BJ (cell line): ENCODE measurements at regions not wholly inside any gene's neighbourhood (a gene's known extent, or its start where the extent isn't known, plus 50 kb on each side); places are given as distances from the start of the nearest gene placed in this dataset.
"Not testable (repeated sequence)": the region's sequence is repeated elsewhere in the genome, so short reads cannot be mapped to it uniquely, and the experiment has no call there.

ENCODE experiments used
- CTCF ChIA-PET: fragments of 350-600 bp; formaldehyde crosslinking; extraction: SDS; loops from one replicate; lab custom pipeline; 2021; ENCODE audit warnings: antibody characterized with exemption, inconsistent platforms; lab: Yijun Ruan, JAX
- POLR2A ChIA-PET: fragments of 300-600 bp; sonication (Branson Sonifier 250); formaldehyde crosslinking; extraction: SDS; loops from one replicate; lab custom pipeline; 2021; ENCODE audit warnings: antibody characterized with exemption; lab: Charles Lee
- DNase-seq: peaks from one replicate; pipeline ENCODE4 v3.0.0-alpha.2; 2011; ENCODE audit warnings: low read depth
- H3K27me3 ChIP-seq: 2 replicates; pipeline ENCODE4 v1.6.0; 2011; ENCODE audit warnings: low read length; ENCODE audit not compliant: control insufficient read depth, insufficient read depth
- H3K36me3 ChIP-seq: 2 replicates; pipeline ENCODE4 v1.5.1; 2011; ENCODE audit warnings: low read length; ENCODE audit not compliant: control insufficient read depth, insufficient read depth
- H3K4me3 ChIP-seq: 2 replicates; pipeline ENCODE4 v1.5.1; 2011; ENCODE audit warnings: low read depth, mild to moderate bottlenecking, control low read depth, low read length
- TF ChIP-seq, protein P1 (sequence below): IDR thresholded peaks from 2 replicates; pipeline ENCODE4 v1.5.1; 2011; ENCODE audit warnings: low read depth, mild to moderate bottlenecking, control low read depth, inconsistent platforms, low read length, moderate library complexity; ENCODE audit not compliant: insufficient read depth

GRCh38 chr6:101150226-101150625, 243.3 kb upstream of the GRIK2 start:
- no peak for DNase-seq
- TF ChIP-seq, protein P1, sequence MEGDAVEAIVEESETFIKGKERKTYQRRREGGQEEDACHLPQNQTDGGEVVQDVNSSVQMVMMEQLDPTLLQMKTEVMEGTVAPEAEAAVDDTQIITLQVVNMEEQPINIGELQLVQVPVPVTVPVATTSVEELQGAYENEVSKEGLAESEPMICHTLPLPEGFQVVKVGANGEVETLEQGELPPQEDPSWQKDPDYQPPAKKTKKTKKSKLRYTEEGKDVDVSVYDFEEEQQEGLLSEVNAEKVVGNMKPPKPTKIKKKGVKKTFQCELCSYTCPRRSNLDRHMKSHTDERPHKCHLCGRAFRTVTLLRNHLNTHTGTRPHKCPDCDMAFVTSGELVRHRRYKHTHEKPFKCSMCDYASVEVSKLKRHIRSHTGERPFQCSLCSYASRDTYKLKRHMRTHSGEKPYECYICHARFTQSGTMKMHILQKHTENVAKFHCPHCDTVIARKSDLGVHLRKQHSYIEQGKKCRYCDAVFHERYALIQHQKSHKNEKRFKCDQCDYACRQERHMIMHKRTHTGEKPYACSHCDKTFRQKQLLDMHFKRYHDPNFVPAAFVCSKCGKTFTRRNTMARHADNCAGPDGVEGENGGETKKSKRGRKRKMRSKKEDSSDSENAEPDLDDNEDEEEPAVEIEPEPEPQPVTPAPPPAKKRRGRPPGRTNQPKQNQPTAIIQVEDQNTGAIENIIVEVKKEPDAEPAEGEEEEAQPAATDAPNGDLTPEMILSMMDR: no peak
- POLR2A ChIA-PET: interaction anchor here (0.6 to 0.7 kb wide), 2 partner anchors 11 to 114 kb away, joined by 4 to 14 read pairs; no protein-coding TSS in a partner anchor
- H3K27me3 ChIP-seq: no peaks in the 10 kb centered on the region; the same call in 1 of the 2 replicates
- H3K4me3 ChIP-seq: no peak overlapping the region
- CTCF ChIA-PET: no interaction called here
- no peaks in the 10 kb centered on the region for H3K36me3 ChIP-seq

GRCh38 chr6:101157638-101158037, 235.9 kb upstream of the GRIK2 start:
- POLR2A ChIA-PET, H3K4me3 ChIP-seq: not testable (repeated sequence)

GRCh38 chr6:101163611-101164010, 229.9 kb upstream of the GRIK2 start:
- no peak for DNase-seq
- POLR2A ChIA-PET: no interaction called here
- TF ChIP-seq, protein P1: no peak
- CTCF ChIA-PET: no interaction called here
- Histone ChIP-seq H3K36me3 (no peaks in the 10 kb centered on the region), H3K27me3 (no peaks in the 10 kb centered on the region), H3K4me3 (no peak overlapping the region)

More at GRCh38 chr6:101157638-101158037, 235.9 kb upstream of the GRIK2 start:
- H3K27me3 ChIP-seq, CTCF ChIA-PET, DNase-seq, H3K36me3 ChIP-seq: not testable (repeated sequence)

- POLR2A ChIA-PET: no interaction called here
- no peaks in the 10 kb centered on the region for H3K27me3 ChIP-seq
- CTCF ChIA-PET: no interaction called here
- DNase-seq: no peak
- H3K36me3 ChIP-seq: no peaks in the 10 kb centered on the region
- TF ChIP-seq, protein P1: no peak
- no peak overlapping the region for H3K4me3 ChIP-seq
Measured at GRCh38 chr6:101167638-101168037, 225.9 kb upstream of the GRIK2 start.

DNA sequence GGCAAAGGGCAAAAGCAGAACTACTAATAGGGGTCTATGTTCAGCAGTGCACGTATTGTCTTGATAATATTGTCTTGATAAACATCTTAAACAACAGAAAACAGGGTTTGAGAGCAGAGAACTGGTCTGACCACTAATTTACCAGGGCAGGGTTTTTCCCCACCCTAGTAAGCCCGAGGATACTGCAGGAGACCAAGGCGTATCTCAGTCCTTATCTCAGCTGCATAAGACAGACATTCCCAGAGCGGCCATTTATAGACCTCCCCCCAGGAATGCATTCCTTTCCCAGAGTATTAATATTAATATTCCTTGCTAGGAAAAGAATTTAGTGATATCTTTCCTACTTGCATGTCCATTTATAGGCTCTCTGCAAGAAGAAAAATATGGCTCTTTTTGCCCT, 222.5 kb upstream of the GRIK2 start:
- H3K4me3 ChIP-seq, POLR2A ChIA-PET, DNase-seq, H3K27me3 ChIP-seq, H3K36me3 ChIP-seq: not testable (repeated sequence)
- CTCF ChIA-PET: interaction anchor here (1.7 kb wide), 1 partner anchor 8 kb away, joined by 5 read pairs; no protein-coding TSS in a partner anchor

- CTCF ChIA-PET: interaction anchor here (1.7 kb wide), 1 partner anchor 9 kb away, joined by 5 read pairs; no protein-coding TSS in a partner anchor
Measured at GRCh38 chr6:101178748-101179147, 214.8 kb upstream of the GRIK2 start.

More at GRCh38 chr6:101178748-101179147, 214.8 kb upstream of the GRIK2 start:
- H3K36me3 ChIP-seq: no peaks in the 10 kb centered on the region
- H3K27me3 ChIP-seq: no peaks in the 10 kb centered on the region; the same call in 1 of the 2 replicates
- POLR2A ChIA-PET: no interaction called here
- TF ChIP-seq, protein P1: no peak
- no peak for DNase-seq
- H3K4me3 ChIP-seq: no peak overlapping the region
